GM19463 (cell line): ENCODE measurements at regions not wholly inside any gene's neighbourhood (a gene's known extent, or its start where the extent isn't known, plus 50 kb on each side); places are given as distances from the start of the nearest gene placed in this dataset.

ENCODE experiments used
- ATAC-seq: cut with Tn5 transposase; IDR thresholded peaks from one replicate; pipeline ENCODE4 v1.9.1; 2021; ENCODE audit warnings: mild to moderate bottlenecking, moderate library complexity; ENCODE audit not compliant: unreplicated experiment

GRCh38 chr6:8277769-8278168 is 157.6 kb downstream of the SLC35B3 start:
- ATAC-seq: no peak

GRCh38 chr6:8276148-8276547 is 159.2 kb downstream of the SLC35B3 start:
- no peak for ATAC-seq

- ATAC-seq: no peak
Measured at GRCh38 chr6:8275667-8276066, 159.7 kb downstream of the SLC35B3 start.

- ATAC-seq: no peak
Measured at GRCh38 chr6:8274226-8274625, 161.1 kb downstream of the SLC35B3 start.

GRCh38 chr6:8269872-8270454 is 165.4 kb downstream of the SLC35B3 start:
- no peak for ATAC-seq

GRCh38 chr6:8269094-8269493 is 166.3 kb downstream of the SLC35B3 start:
- ATAC-seq: no peak

GRCh38 chr6:8268606-8269005 is 166.3 kb upstream of the EEF1E1 start:
- no peak for ATAC-seq

GRCh38 chr6:8268156-8268555 is 165.8 kb upstream of the EEF1E1 start:
- ATAC-seq: no peak

GRCh38 chr6:8260610-8261009 is 158.3 kb upstream of the EEF1E1 start:
- ATAC-seq: no peak

- ATAC-seq: no peak
Measured at GRCh38 chr6:8246403-8246802, 144.1 kb upstream of the EEF1E1 start.

GRCh38 chr6:8245726-8246125 is 143.4 kb upstream of the EEF1E1 start:
- no peak for ATAC-seq

- ATAC-seq: no peak
Measured at GRCh38 chr6:8243475-8243874, 141.1 kb upstream of the EEF1E1 start.

GRCh38 chr6:8242885-8243284 is 140.5 kb upstream of the EEF1E1 start:
- no peak for ATAC-seq

GRCh38 chr6:8240301-8240700 is 138.0 kb upstream of the EEF1E1 start:
- no peak for ATAC-seq

GRCh38 chr6:8238773-8239683 is 136.7 kb upstream of the EEF1E1 start:
- ATAC-seq: no peak

- ATAC-seq: no peak
Measured at GRCh38 chr6:8237668-8238067, 135.3 kb upstream of the EEF1E1 start.

GRCh38 chr6:8236956-8237355 is 134.6 kb upstream of the EEF1E1 start:
- ATAC-seq: no peak

- no peak for ATAC-seq
Measured at GRCh38 chr6:8234321-8234720, 132.0 kb upstream of the EEF1E1 start.

- ATAC-seq: no peak
Measured at GRCh38 chr6:8231956-8232355, 129.6 kb upstream of the EEF1E1 start.

GRCh38 chr6:8229915-8230756 is 127.8 kb upstream of the EEF1E1 start:
- no peak for ATAC-seq

GRCh38 chr6:8225113-8225512 is 122.8 kb upstream of the EEF1E1 start:
- ATAC-seq: no peak

GRCh38 chr6:8223678-8224077 is 121.3 kb upstream of the EEF1E1 start:
- no peak for ATAC-seq
